Neural cell (in vitro differentiated cells): ENCODE measurements at regions not wholly inside any gene's neighbourhood (a gene's known extent, or its start where the extent isn't known, plus 50 kb on each side); places are given as distances from the start of the nearest gene placed in this dataset.

Experiments used
- CTCF ChIP-seq: fragments of 450-650 bp; IDR thresholded peaks from 2 replicates; pipeline ENCODE4 v1.5.1; 2014; ENCODE audit warnings: antibody characterized with exemption, mild to moderate bottlenecking, moderate library complexity; ENCODE audit not compliant: poor library complexity, severe bottlenecking
- REST ChIP-seq: IDR thresholded peaks from 2 replicates; pipeline ENCODE4 v1.6.1; 2012; ENCODE audit warnings: borderline replicate concordance
- TAF1 ChIP-seq: IDR thresholded peaks from 2 replicates; pipeline ENCODE4 v1.6.1; 2012; ENCODE audit warnings: low read depth

GRCh38 chr3:124257336-124257864, 265.5 kb upstream of the ROPN1 start:
- TF ChIP-seq TAF1 (no peak), CTCF (no peak), REST (no peak)
